Activated naive CD4-positive, alpha-beta T cell treated with anti-CD3 and anti-CD28 coated beads, Interleukin-2, amount 50 U/mL, for 24 hours (primary cell): ENCODE measurements at regions not wholly inside any gene's neighbourhood (a gene's known extent, or its start where the extent isn't known, plus 50 kb on each side); places are given as distances from the start of the nearest gene placed in this dataset.

Source experiments
- H3K27ac Mint-ChIP-seq: one replicate; pipeline ENCODE4 v1.8.0; 2021; ENCODE audit warnings: mild to moderate bottlenecking, mixed read lengths
- H3K27me3 Mint-ChIP-seq: one replicate; pipeline ENCODE4 v1.8.0; 2021; ENCODE audit warnings: mixed read lengths
- H3K36me3 Mint-ChIP-seq: one replicate; pipeline ENCODE4 v1.8.0; 2021; ENCODE audit warnings: mixed read lengths
- H3K4me1 Mint-ChIP-seq: one replicate; pipeline ENCODE4 v1.8.0; 2021; ENCODE audit warnings: mixed read lengths
- H3K4me3 Mint-ChIP-seq: one replicate; pipeline ENCODE4 v1.8.0; 2021; ENCODE audit warnings: mild to moderate bottlenecking, mixed read lengths
- H3K9me3 Mint-ChIP-seq: one replicate; pipeline ENCODE4 v1.8.0; 2021; ENCODE audit warnings: mixed read lengths

DNA sequence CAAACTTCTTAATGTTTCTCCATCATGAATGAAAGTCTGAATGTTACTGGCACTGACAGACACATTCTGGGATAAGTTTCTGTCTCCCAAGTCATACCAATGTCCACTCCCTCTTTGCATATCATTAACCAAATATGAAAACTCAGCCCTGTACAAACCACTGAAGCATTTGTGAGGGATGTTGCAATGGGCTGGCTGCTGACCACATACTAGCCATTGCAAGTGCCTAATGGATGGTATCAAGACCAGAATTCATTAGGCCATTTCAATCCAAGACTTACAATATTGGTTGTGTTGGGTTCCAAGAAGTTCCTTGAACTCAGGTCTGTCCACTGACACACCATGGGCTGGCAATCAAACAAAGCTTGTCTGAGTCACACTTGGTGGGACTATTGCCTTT, 73.8 kb downstream of the CBLN2 start:
- no peaks in the 10 kb centered on the region for H3K4me1 Mint-ChIP-seq
- no peaks in the 10 kb centered on the region for H3K36me3 Mint-ChIP-seq
- H3K27me3 Mint-ChIP-seq, result no peaks in the 10 kb centered on the region
- peaks cover 2% of the 10 kb centered on the region for H3K9me3 Mint-ChIP-seq
- H3K27ac Mint-ChIP-seq, result no peak overlapping the region
- H3K4me3 Mint-ChIP-seq, result no peak overlapping the region

DNA sequence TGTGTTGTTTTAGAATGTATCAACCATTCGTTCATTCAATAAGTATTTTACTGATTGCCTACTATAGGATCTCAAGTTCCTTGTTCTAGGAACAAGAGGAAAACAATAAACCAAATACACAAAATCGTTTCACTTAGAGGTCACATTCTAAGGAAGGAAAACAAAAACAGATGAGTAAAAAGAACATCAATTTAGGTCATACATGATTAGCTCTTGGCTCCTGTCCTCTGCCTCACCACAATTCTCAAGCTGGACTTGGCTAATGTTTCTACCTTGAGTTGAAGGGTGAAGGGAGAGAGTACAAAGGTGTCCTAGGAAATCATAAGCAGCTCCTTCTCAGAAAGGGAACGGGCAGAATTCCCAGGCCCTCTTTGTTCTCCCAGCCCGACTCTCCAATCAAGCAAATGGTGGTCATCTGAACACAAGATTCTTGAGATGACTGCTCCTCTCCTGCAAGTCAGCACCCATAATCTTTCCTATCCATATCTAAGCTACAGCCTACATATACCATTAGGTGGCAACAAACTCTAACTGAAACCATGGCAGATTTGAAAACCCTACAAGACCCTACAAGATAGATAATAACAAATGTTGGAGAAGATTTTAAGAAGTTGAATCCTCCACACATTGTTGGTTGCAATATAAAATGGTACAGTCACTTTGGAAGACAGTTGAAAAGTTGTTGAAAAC, 76.0 kb downstream of the CBLN2 start:
- no peaks in the 10 kb centered on the region for H3K36me3 Mint-ChIP-seq
- no peak overlapping the region for H3K4me3 Mint-ChIP-seq
- no peaks in the 10 kb centered on the region for H3K4me1 Mint-ChIP-seq
- H3K27me3 Mint-ChIP-seq, result no peaks in the 10 kb centered on the region
- H3K27ac Mint-ChIP-seq, result no peak overlapping the region
- H3K9me3 Mint-ChIP-seq, result peaks cover 10% of the 10 kb centered on the region

DNA sequence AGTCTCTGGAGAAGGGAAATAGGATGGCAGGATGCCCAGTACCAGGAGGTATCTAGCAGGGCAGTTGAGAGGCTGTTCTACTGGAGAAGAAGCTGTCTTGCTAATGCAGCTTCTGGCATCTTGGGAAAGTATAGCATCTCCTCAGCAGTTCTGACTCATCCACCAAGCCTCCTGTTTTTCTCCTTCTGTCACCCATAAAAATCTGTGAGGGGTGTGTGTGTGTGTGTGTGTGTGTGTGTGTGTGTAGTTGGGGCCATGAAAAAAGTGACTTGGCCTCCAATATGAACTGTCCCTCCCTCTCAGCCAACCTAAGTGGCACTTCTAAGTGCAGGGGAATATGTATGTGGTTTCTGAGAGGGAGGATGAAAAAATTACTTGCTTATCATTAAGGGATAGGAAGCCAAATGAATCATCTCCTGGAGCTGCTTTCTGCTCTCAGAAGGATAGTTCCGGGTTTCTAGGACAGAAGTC, 83.9 kb downstream of the CBLN2 start:
- Mint-ChIP-seq H3K4me3 (no peak overlapping the region), H3K27ac (no peak overlapping the region), H3K27me3 (no peaks in the 10 kb centered on the region), H3K4me1 (no peaks in the 10 kb centered on the region), H3K36me3 (no peaks in the 10 kb centered on the region), H3K9me3 (peaks cover 6% of the 10 kb centered on the region)

DNA sequence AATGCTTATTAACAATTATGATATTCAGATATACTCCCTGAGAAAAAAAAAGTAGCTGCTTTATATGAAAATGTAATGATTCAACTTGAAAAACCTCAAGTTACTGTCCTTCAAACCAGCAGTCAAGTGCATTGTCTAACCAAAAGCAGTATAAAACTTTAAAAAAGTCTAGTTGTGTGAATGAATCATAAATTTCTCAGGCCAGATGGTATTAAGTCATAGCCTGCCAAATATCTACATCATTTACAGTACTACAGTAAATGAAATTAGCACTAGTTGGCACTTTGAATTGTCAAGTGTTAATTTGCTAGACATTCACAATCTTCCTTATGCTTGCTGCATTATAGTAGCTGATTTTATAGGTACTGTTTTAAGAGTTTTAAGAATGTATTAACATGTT, 85.9 kb downstream of the CBLN2 start:
- Mint-ChIP-seq H3K27ac (no peak overlapping the region), H3K4me3 (no peak overlapping the region), H3K9me3 (no peaks in the 10 kb centered on the region), H3K36me3 (no peaks in the 10 kb centered on the region), H3K27me3 (no peaks in the 10 kb centered on the region), H3K4me1 (no peaks in the 10 kb centered on the region)

DNA sequence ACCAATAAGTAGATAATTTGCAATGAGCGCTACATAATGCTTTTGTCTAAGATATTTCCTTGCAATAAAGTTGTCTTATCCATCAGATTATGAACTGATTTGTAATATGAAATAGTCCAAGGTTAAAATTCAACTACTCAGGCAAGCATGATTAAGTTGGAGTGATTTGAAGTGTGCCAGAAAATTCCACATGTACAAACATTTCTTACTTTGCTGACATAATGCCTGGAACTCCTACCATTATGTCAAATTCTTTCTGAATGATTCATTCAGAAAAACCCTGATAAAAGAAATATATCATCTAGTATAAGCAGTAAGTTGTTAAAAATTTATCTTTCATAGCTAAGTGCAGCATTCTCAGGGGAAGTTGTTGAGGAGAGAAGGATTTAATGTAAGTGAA, 87.3 kb downstream of the CBLN2 start:
- Mint-ChIP-seq H3K36me3 (no peaks in the 10 kb centered on the region), H3K27me3 (no peaks in the 10 kb centered on the region), H3K9me3 (no peaks in the 10 kb centered on the region), H3K4me3 (no peak overlapping the region), H3K4me1 (no peaks in the 10 kb centered on the region), H3K27ac (no peak overlapping the region)

DNA sequence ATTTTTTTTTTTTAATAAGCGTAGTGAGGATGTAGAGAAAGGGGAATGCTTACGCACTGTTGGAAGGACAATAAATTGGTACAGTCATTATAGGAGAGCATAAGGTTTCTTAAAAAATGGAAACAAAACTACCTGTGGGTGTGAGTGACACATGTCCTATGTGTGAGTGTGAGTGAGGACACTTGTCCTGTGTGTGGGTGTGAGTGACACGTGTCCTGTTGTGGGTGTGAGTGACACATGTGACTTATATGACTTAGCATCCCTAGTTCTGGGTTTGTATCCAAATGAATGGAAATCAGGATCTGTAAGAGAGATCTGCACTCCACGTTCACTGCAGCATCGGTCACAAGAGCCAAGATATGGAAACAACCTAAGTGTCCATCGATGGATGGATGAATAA, 91.8 kb downstream of the CBLN2 start:
- Mint-ChIP-seq H3K4me3 (no peak overlapping the region), H3K4me1 (no peaks in the 10 kb centered on the region), H3K27me3 (no peaks in the 10 kb centered on the region), H3K36me3 (no peaks in the 10 kb centered on the region), H3K27ac (no peak overlapping the region), H3K9me3 (no peaks in the 10 kb centered on the region)

DNA sequence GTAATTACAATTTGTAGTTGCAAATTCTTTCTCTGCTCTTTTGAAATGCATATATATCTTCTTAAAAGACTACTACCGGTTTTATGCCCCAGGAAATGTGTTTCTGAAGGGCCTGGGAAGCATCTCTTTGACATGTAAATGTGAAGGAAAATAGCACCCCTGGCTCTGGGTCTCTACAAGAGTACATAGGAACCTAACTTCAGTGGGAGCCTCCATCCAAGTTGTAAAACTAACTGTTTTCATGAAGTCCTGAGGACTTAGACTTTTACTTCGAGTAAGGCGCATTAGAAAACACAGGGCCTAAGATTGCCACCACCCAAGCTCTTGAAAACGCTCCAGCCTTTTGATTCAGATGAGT, 99.4 kb downstream of the CBLN2 start:
- no peak overlapping the region for H3K4me3 Mint-ChIP-seq
- H3K4me1 Mint-ChIP-seq, result no peaks in the 10 kb centered on the region
- H3K9me3 Mint-ChIP-seq, result no peaks in the 10 kb centered on the region
- H3K27ac Mint-ChIP-seq, result no peak overlapping the region
- H3K36me3 Mint-ChIP-seq, result no peaks in the 10 kb centered on the region
- no peaks in the 10 kb centered on the region for H3K27me3 Mint-ChIP-seq

DNA sequence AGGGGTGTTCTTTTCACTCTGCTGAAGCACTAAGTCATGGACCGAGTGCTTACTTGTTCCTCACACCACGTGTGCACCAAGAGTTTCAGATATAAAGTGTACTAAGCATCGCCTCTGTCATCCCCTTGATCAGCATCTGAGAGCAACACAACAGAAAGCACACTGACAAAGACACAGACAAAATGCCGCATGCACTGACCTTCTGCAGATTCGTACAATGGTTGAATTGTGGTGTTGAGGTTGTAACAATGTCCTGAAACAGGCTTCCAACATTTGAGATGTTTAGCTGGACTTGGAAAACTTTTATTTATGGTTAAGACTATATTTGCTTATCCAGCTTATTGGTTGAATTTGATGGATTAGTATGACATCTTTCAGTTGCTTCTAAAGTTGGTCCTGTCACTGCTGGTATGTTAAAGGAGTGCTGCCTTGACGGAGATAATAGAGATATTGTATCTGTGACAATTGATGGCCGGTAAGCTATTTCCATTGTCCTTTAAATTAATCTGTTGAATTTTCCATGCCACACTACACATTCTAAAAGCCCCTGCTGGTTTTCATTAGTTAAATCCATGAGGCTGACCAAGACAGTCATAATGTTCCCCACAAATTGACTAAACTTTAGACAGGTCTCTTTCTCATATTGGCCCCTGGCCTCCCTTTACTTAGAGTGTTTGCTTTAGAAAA, 99.9 kb downstream of the CBLN2 start:
- no peaks in the 10 kb centered on the region for H3K27me3 Mint-ChIP-seq

DNA sequence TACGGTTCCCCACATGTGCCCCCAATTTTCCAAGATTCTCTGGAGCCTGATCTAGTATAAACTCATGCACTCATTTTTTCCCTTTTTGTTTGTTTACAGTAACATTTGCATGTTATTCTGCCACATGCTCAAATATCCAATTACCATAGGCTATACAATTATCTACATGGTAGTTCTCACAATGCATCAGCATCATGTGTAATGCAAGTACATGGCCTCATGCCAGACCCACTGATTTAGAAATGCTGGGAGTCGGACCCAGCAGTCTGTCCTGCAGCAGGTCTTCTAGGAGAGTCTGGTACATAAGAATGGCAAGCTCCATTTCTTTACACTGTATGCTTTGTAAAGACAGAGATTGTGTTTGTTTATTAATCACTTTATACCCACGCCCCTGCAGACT, 107.7 kb downstream of the CBLN2 start:
- no peaks in the 10 kb centered on the region for H3K27me3 Mint-ChIP-seq
- no peaks in the 10 kb centered on the region for H3K36me3 Mint-ChIP-seq
- no peak overlapping the region for H3K27ac Mint-ChIP-seq
- no peaks in the 10 kb centered on the region for H3K4me1 Mint-ChIP-seq
- H3K9me3 Mint-ChIP-seq, result peaks cover 6% of the 10 kb centered on the region
- no peak overlapping the region for H3K4me3 Mint-ChIP-seq

More for the DNA sequence above, 99.9 kb downstream of the CBLN2 start:
- Mint-ChIP-seq H3K27ac (no peak overlapping the region), H3K4me3 (no peak overlapping the region), H3K36me3 (no peaks in the 10 kb centered on the region), H3K4me1 (no peaks in the 10 kb centered on the region), H3K9me3 (peaks cover 2% of the 10 kb centered on the region)

DNA sequence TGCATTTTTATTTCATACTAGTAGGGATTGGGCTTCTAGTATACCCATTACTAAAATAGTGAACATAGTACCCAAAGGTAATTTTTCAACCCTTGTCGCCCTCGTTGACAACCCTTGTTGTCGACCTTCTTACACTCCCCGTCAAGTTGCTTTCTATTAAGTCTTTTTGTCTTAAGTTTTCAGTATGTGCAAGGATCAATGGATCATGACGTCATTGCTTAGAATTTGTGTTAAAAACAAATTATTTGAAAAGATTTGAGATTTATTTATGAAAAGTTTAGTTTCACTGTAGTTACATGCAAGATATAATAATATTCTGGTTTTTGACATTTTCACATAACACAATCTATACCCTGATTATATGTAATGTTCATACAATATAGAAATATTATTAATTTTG, 110.4 kb downstream of the CBLN2 start:
- Mint-ChIP-seq H3K9me3 (peaks cover 8% of the 10 kb centered on the region), H3K36me3 (no peaks in the 10 kb centered on the region), H3K4me3 (no peak overlapping the region), H3K27ac (no peak overlapping the region), H3K27me3 (no peaks in the 10 kb centered on the region), H3K4me1 (no peaks in the 10 kb centered on the region)

DNA sequence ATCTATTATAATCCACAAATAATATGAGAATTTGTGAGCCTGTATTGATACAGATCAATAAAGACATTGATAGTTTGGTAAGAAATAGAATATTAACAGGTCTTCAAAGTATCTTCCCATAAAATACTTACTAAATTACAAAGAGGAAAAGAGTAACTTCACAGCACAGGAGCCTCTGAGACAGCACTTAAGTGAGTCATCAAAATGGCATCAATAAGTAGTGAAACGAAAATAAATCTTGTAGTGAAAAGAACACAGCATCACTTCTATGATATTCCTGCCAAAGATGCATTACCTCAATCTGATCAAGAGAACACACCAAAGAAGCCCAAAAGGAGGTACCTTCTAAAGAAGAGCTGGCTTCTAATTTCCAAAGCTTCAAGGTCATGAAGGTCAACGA, 116.4 kb downstream of the CBLN2 start:
- Mint-ChIP-seq H3K4me3 (no peak overlapping the region), H3K9me3 (peaks cover 8% of the 10 kb centered on the region), H3K27me3 (no peaks in the 10 kb centered on the region), H3K27ac (no peak overlapping the region), H3K4me1 (no peaks in the 10 kb centered on the region), H3K36me3 (no peaks in the 10 kb centered on the region)

DNA sequence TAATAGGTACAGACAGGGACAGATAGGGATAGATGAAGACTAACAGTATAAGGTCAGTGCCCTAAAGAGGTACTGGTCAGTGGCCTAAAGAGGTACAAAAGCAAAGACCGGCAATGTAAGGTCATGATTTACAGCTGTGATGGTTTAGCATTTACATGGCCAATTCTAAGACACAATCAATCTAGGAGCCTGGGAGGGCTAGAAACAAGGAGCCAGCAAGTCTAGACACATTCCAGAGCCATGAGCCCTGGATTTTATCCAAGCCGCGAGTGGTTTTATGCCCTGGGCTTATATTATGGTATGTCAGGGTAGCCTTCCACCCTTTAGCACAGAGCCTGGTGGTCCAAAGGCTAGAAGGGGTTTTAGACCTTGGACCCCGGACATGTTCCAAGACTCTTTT, 124.2 kb downstream of the CBLN2 start:
- H3K4me3 Mint-ChIP-seq, result no peak overlapping the region
- H3K4me1 Mint-ChIP-seq, result no peaks in the 10 kb centered on the region
- H3K27ac Mint-ChIP-seq, result no peak overlapping the region
- no peaks in the 10 kb centered on the region for H3K27me3 Mint-ChIP-seq
- H3K36me3 Mint-ChIP-seq, result no peaks in the 10 kb centered on the region
- no peaks in the 10 kb centered on the region for H3K9me3 Mint-ChIP-seq

DNA sequence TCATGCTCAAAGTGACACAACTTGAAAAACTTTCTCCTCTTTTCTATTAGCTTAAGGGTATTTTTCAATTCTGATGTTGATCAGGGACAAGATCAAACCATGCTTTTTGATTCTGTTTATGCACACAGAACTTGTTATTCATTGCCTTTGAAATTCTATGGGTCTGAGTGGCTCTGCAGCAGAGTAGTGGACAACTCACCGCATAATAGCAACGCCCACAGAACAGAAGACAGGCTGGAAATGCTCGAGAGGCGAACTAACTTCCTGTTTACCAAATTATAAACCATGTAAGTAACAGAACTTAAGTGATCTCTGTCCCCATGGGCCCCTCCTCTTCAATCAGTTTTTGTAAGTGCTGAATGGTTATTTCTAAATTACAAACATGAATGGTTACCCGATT, 131.2 kb downstream of the CBLN2 start:
- H3K9me3 Mint-ChIP-seq, result no peaks in the 10 kb centered on the region
- H3K27ac Mint-ChIP-seq, result no peak overlapping the region
- H3K4me1 Mint-ChIP-seq, result no peaks in the 10 kb centered on the region
- H3K36me3 Mint-ChIP-seq, result no peaks in the 10 kb centered on the region
- no peaks in the 10 kb centered on the region for H3K27me3 Mint-ChIP-seq
- no peak overlapping the region for H3K4me3 Mint-ChIP-seq

DNA sequence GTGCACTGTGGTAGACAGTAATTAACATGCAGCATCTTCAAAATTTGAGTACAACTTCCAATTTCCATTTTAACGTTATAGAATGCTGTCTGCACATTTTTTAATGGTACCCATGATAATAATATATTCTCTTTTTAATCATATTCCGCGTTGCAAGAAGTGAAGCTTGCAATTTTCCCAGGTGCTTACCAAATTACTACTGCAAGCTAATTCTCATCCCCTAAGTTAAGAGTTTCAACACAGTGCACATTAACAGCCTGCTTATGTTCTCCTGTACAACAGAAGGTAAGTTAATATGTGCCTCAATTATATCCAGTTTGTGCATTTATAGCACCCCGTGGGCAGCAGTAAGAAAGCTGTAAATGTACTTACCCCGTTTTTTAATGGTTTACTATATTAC, 132.9 kb downstream of the CBLN2 start:
- no peaks in the 10 kb centered on the region for H3K27me3 Mint-ChIP-seq
- H3K4me3 Mint-ChIP-seq, result no peak overlapping the region
- no peak overlapping the region for H3K27ac Mint-ChIP-seq
- no peaks in the 10 kb centered on the region for H3K4me1 Mint-ChIP-seq
- H3K9me3 Mint-ChIP-seq, result no peaks in the 10 kb centered on the region
- H3K36me3 Mint-ChIP-seq, result no peaks in the 10 kb centered on the region

DNA sequence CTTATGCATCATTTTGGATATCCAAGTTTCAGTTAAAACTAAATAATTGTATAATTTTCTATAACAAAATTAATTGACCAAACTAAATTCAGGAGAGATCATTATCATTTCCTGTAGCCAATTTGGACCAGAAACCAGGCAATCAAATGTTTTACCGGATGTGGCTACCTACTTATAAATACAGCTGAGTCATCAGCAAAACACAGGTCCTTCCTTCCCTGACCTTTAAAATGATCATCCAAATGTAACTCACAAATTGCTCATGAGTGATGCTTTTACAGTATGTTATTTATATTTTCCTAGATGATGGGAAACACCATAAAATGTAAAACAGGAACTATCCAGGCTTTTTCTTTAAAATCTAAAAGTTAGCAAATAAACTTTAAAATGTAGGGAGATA, 133.7 kb downstream of the CBLN2 start:
- H3K4me1 Mint-ChIP-seq, result no peaks in the 10 kb centered on the region
- no peak overlapping the region for H3K4me3 Mint-ChIP-seq
- H3K36me3 Mint-ChIP-seq, result no peaks in the 10 kb centered on the region
- no peak overlapping the region for H3K27ac Mint-ChIP-seq
- H3K9me3 Mint-ChIP-seq, result no peaks in the 10 kb centered on the region
- no peaks in the 10 kb centered on the region for H3K27me3 Mint-ChIP-seq

DNA sequence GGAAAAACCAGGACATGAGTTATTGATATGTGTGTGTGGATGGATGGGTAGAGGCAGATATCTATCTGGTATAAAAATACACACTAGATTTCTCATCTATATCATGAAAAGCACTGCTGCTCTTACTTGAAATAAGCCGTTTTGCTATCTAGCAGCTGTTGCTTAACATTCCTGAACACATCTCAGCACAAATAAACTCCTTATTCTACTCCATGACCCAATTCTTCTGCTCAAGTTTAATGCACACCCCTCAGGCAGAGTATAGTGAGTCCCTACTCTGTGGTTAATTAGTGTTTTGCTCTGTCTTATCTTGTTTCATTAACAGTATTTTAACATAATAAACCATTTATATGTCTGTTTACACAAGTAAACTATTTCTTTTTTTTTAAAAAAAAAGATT, 134.2 kb downstream of the CBLN2 start:
- H3K4me1 Mint-ChIP-seq, result no peaks in the 10 kb centered on the region
- no peaks in the 10 kb centered on the region for H3K27me3 Mint-ChIP-seq
- no peaks in the 10 kb centered on the region for H3K36me3 Mint-ChIP-seq
- no peak overlapping the region for H3K4me3 Mint-ChIP-seq
- no peak overlapping the region for H3K27ac Mint-ChIP-seq
- no peaks in the 10 kb centered on the region for H3K9me3 Mint-ChIP-seq

DNA sequence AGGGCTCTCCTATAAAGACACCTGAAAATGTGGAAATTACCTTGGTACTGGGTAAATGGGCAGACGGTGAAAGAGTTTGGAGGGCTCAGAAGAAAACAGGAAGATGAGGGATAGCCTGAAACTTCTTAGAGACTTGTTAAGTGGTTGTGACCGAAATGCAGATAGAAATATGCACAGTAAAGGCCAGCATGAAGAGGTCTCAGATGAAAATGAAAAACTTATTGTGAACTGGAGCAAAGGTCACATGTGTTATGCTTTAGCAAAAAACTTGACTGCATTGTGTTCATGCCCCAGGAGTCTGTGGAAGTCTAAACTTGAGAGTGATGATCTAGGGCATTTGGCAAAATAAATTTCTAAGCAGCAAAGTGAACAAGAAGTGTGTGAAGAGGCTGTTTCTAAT, 137.1 kb downstream of the CBLN2 start:
- no peaks in the 10 kb centered on the region for H3K4me1 Mint-ChIP-seq
- no peaks in the 10 kb centered on the region for H3K9me3 Mint-ChIP-seq
- H3K36me3 Mint-ChIP-seq, result no peaks in the 10 kb centered on the region
- H3K27ac Mint-ChIP-seq, result no peak overlapping the region
- H3K4me3 Mint-ChIP-seq, result no peak overlapping the region
- H3K27me3 Mint-ChIP-seq, result no peaks in the 10 kb centered on the region
